ENCODE measurements at regions not wholly inside any gene's neighbourhood (a gene's known extent, or its start where the extent isn't known, plus 50 kb on each side); places are given as distances from the start of the nearest gene placed in this dataset.
"Not testable (repeated sequence)": the region's sequence is repeated elsewhere in the genome, so short reads cannot be mapped to it uniquely, and the experiment has no call there.

DNA sequence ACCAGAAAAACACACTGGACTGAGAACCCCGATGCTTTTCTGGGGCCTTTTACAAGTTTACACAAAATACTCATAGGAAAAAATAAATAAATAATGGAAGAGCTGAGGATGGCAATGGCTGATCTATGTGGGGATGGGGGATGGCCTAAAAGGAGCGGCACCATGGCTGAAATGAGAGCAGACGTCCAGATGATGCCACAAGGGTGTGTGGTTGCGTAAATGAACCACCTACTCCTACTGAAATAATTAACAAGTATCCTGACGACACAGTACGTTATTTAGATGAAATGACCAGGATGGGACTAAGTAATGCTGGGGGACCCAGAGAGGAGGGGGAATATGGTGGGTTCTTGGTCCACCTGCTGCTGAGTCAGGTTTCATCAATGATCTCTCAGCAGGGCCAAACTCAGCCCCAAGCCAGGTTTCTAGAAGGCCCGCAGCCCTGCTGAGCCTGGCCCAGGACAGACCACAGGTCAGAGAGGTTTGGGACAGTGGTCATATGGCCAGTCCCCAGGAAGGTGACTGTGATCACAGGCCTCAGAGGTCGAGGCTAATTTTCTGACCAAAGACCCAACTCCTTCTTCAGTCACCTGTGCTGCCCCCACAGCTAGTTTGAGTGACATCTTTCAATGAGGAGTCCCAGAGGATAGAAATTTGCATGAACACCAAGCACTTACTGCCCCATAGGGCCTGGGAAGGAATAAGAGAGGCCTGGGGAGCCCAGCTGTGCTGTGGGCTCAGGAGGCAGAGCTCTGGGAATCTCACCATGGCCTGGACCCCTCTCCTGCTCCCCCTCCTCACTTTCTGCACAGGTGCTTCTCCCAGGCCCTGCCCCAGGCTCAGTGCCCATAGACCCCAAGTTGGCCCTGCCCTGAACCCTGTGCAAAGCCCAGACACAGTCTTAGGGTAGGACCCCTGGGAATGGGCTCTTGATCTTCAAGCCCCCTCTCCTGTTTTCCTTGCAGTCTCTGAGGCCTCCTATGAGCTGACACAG lies 76.3 kb upstream of the IGLL5 start:
- no peak for DNase-seq

DNA sequence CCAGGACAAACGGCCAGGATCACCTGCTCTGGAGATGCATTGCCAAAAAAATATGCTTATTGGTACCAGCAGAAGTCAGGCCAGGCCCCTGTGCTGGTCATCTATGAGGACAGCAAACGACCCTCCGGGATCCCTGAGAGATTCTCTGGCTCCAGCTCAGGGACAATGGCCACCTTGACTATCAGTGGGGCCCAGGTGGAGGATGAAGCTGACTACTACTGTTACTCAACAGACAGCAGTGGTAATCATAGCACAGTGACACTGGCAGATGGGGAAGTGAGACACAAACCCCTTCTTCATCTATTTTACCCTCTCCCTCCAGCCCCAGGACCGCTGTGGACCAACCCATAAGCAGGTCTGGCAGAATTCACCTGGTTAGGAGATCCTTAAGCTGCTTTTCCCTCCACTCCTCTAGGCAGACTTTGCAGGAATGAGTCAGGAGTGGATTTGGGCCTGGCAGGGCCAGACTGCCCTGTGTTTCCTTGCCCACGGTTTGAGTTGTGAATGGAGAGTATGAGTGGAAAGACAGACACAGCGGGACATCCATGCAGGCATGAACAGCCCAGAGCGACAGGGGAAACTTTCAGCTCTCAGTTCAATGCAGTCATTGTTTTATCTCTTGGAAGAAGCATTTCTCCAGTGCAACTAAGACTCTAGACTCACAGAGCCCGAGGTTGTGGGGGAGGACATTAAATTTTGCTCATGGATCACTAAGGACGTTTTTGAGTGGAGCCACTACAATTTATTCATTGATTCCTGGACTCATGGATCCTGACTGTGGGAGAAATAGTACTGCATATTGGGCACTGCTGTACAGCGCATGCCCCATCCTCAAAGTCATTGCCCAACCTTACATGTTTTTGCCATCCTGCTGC lies 75.3 kb upstream of the IGLL5 start:
- DNase-seq = no peak

DNA sequence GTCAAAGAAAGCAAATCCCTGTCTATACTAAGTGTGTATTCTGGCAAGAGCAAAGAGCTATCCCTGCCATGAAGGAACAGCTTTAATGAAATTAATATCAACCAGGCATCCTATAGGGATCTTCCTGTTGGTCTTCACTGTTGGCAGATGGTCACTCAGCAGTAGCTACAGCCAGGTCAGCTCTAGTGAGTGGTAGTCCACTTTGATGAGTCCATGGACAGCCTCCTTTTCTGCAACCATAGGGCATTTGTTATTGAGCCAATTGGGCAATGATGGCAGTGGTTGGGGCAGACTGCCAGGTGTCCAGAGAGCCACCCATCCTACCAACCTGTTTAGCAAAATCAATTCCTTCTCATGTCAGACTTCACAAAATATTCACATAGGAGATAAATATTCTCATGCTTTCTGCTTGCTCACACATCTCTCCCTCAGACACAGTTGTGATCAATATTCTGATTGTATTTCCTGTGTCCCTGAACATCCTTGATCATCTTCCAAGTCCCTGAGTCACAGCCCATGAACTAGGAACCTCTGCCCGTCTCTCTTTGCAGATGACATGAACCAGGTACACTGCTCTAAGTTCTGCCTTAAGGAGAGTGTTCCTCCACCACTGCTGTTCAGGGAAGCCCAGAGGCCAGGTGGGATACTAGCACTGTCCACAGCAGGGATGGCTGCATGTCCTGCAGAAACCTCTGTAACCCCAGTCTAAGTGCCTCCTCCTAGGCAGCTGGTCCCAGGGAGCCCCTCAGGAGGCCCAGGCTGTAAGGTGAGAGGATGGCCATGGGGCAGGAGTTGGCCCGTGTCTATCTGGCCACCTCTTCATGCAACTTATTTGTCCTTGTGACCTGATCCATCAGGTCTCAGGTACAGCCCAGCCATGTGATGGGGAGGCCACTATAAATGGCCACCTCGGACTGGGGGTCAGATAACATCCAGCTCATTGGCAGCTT lies 74.2 kb upstream of the IGLL5 start:
- DNase-seq = no peak

DNA sequence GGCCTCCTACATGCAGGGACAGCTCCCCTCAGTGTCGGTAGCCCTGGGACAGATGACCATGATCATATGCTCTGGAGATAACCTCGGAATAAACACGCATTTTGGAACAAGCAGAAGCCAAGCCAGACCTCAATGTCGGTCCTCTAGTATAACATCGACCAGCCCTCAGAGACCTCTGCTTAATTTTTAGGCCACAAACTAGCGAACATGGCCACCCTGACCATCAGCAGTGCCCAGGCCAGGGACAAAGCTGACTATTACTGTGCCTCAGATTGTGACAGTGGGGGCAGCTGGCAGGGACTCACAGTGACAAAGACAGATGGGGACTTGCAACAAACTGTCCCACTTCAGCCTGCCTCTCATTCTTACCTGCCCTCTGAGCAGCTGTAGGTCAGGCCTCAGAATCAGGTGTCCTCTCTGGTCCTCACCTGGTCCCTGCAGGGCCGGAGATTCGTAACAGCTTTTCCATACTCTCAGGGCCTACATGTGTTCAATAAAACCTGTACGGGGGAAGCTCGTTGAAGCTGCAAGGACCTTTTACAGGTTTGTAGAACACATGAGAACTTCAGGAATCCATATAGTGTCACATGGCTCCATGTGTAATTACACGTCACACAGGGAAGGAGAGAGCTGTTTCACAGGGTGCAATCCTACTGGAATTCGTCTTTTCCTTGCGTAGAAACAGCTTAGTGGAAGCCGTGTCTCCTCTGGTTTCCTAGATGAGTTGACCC lies 72.8 kb upstream of the IGLL5 start:
- no peak for DNase-seq

DNA sequence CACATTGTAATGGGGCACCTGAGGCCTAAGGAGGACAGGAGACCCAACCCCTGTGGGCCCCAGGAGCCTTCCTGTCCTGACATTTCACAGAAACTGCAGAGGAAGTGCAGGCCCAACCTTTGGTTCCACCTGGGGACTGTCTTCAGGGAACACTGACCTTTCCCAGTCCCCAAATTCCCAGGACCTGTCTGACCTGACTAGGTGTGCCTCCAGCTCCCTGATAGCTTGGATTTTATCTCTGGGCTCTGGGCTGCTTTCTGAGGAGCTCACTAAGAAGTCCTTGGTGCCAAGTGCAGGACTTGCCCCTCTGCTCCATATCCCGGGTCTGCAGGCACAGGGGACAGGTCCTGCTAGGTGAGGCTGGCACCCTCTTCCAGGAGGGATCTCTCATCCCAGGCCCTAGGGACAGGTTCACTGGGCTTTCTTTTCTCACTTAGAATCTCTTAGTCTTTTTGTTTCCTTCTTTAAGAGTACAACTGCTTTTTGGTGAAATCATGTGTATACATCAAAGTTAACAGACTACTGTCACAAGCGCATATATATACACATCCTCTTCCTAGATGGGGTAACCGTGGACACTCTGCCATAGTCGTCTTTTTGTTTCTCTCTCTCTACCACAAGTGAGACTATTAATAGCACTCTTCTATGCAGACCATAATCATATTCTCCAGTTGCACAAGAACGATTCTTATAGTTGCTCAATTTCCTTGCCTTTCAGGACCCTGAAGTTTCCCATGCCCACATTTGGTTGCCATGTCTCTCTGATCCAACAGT lies 72.0 kb upstream of the IGLL5 start:
- DNase-seq = no peak

DNA sequence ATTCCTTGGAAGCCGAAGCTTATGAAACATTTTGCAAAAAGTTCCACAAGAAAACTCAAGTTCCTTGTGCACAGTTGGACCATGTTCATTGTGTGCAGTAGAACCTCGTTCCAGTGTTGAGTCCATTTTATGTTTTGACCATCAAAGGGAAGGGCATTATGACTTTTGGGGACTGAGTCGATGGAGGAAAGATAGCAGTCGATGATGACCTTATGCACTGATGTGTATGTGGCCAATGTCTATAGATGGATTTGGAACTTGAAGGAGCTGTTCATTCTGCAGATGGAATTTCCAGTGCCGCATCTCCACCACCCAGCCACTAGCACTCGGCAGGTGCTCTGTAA lies 71.5 kb upstream of the IGLL5 start:
- no peak for DNase-seq

DNA sequence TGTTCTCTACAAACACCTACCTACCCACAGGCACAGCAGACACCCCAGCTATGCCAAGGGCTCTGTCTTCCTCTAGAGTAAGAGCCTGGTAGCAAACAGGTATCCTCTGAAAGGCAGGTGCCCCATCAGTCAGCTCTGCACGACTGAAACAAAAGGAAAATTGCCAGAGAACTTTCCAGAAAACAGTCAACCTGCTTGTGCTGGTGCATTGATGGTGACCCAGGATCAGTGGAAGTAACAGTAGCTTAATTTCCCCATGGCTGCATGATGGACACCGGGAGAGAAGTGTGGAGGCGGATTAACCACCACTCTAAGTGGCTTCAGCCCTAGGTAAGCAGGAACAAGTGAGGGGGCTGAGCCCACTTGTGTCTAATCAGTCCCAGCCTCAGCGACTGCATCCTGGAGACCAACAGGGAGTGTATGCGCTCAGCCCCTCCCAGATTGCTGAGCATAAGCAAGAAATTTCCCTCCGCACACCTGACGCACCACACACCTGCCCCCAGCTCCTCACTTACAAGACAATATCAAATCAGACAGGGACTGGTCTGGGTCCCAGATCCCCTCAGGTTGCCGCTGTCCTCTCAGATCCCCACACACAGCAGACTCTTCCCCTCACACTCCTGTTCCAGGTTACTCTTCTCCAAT lies 70.7 kb upstream of the IGLL5 start:
- DNase-seq = no peak

DNA sequence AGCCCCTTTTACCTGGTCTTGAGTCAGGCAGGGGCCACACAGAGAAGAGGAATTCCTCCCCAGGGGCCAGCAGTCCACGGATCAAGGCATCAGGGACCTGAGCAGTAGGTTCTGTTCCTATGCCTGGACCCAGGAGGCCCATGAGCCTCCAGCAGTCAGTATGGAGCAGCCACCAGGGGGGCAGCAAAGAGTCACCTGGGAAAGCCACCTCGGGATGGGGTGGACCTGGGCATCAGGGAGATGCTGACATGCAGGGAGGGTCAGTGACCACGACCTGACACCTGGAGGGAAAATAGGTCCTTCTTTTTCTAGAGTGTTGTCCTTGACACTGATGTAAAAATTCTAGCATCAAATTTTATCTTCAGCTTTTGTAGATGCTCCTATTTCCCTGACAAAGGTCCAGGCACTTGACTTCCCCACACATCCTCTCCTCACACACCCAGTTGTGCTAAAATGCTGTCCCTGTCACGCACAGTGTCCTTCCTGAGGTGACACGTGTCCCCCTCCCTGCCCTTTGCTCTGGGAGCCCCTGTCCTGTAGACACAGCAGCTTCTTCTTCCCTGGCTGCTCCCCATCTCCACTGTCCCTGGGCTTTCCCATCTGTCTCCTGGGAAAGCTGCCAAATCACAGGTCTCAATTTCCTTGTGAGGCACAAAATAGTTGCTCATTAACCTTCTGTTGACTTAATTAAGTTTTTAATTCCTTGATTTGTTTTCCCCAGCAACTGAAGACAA lies 70.0 kb upstream of the IGLL5 start:
- no peak for DNase-seq

DNA sequence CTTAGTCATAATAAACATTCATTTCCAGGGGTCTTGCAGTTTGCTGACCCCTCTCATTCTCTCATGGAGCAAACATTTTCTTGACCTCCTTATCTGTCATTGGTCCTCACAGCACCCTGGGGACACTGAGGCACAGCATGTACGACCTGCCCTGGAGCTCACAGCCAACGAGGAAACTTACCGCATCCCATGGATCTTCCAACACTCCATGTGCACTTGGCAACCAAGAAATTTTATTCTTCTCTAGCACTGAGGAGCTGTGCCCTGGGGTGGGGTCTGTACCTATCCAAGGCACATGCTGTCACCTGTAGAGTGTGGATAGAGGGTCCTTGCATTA lies 69.4 kb upstream of the IGLL5 start:
- no peak for DNase-seq

DNA sequence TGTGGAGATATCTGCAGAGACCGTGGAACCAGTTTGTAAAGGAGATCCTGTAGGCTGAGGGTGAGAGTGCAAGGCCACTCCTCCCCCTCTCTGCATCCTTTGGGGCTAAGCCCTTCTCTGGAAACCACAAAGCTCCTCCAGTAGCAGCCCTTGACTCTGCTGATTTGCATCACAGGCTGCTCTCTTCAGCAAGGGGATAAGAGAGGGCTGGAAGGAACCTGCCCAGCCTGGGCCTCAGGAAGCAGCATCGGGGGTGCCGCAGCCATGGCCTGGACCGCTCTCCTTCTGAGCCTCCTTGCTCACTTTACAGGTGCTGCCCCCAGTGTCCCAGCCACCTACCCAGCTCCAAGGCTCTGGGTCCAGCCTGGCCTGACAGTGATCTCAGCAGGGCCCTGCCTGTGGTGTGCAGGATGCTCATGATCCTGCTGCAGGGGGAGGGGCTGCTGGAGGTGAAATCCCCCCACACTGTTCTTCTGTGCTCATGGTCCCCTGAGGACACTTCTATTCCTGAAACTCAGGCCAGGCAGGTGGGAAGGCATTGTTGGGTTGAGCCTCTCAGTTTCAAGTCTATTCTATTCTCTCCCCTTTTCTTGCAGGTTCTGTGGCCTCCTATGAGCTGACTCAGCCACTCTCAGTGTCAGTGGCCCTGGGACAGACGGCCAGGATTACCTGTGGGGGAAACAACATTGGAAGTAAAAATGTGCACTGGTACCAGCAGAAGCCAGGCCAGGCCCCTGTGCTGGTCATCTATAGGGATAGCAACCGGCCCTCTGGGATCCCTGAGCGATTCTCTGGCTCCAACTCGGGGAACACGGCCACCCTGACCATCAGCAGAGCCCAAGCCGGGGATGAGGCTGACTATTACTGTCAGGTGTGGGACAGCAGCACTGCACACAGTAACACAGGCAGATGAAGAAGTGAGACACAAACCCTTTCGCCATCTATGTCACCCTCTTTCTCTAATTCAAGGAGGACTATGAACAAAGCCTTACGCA lies 68.5 kb upstream of the IGLL5 start:
- no peak for DNase-seq

DNA sequence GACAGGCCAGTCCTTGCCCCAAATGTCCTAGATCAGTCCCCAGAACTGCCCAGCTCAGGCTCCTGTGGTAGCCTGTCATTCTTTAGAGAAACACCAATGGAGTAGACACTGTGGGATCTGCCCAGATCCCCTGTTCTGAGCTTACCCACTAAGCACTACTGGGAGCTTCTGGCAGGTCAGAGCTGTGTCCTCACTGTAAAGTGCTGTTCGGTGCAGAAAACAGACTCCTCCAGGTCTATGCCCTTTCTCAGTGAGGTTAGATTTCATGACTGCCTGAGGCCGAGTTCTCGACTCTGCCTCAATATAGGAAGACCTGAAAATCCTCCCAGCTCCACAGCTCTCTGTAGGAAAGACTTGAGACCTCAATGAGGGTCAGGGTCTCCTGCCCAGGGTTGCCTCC lies 67.5 kb upstream of the IGLL5 start:
- DNase-seq = no peak

DNA sequence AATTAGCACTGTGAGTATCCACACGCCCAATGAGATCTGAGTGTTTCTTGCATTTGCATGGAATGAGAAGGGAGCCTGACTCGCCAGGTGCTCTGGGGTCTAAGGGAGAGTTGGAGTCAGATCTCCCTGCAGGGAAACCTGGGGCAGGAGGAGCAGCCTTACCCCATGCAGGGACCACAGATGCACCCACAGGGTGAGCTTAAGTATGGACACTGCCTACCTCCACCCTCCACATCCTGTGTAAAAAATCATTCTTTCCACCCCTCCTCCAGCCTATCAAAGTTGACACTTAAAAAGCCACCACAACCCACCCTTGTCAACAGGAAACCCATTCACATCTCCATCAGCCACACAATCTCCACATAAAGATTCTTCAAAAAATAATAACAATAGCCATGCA lies 67.0 kb upstream of the IGLL5 start:
- DNase-seq = no peak

DNA sequence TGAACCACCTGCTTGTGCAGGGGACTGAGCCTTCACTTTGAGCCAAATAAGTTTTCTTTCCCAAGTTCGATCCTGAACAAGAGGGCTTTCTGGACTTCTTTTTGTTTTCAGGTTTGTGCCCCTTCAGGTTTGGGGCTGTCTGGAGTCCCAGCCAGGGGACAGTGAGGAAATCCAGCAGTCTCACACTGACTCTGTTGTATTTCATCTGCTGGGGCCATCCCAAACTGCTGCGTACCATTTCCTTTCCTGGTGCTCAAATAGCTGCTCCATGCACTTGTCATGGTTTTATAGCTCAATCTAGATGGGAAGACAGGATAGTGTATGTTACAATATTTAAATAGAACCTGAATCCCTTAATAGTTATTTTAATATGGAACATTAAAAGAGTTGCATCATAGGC lies 66.3 kb upstream of the IGLL5 start:
- DNase-seq = no peak

DNA sequence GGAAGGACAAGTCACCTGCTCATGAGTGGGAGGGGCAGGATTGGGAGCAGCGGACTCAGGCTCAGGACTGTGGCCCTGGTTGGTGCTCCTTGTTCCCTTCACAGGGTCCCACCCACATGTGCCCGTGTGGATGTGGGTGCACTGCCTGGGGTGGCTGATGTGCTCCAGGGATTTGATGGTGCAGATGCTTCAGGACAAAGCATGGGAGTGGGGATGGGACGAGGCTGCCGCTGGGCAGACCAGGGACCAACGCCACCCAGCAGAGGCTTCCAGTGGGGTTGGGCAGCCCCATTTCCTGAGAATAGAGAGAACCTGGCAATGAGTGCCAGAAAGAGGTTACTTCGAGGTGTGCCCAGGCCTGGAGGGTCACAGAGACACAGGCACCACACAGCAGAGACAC lies 65.5 kb upstream of the IGLL5 start:
- no peak for DNase-seq

DNA sequence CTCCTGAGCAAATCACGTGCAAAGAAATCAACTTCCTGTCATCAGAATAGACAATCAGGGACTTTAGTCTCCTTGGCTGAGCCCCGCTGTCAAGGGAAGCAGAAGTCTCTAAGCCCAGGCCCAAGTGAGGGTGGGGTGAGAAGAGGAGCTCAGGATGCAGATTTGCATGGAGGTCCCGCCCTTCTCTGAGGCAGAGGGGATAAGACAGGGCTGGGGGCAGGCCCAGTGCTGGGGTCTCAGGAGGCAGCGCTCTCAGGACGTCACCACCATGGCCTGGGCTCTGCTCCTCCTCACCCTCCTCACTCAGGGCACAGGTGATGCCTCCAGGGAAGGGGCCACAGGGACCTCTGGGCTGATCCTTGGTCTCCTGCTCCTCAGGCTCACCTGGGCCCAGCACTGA lies 65.1 kb upstream of the IGLL5 start:
- not testable (repeated sequence) for DNase-seq

DNA sequence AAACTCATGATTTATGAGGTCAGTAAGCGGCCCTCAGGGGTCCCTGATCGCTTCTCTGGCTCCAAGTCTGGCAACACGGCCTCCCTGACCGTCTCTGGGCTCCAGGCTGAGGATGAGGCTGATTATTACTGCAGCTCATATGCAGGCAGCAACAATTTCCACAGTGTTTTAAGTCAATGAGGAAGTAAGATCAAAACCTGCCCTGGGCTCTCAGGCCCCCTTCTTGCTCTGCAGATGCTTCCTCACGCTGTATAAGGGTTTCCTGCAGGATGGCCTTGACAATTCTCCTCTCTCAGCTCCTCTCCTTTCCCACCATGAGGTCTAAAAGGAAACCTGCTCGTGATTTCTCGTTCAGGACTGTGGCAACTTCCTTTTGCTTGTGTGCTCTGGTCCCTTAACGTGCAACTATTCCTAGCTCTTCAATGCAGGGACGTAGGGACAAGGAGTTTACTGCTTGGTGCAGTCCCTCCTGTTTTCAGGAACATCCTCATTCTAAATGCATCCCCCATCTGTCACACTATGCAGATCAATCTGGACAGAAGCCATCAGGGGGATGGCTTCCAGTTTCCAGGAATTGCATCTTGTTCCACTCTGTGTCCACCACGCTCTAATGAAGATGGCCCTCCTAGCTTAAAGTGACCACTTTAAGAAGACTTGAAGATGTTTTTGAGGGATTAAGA lies 64.3 kb upstream of the IGLL5 start:
- DNase-seq = no peak

DNA sequence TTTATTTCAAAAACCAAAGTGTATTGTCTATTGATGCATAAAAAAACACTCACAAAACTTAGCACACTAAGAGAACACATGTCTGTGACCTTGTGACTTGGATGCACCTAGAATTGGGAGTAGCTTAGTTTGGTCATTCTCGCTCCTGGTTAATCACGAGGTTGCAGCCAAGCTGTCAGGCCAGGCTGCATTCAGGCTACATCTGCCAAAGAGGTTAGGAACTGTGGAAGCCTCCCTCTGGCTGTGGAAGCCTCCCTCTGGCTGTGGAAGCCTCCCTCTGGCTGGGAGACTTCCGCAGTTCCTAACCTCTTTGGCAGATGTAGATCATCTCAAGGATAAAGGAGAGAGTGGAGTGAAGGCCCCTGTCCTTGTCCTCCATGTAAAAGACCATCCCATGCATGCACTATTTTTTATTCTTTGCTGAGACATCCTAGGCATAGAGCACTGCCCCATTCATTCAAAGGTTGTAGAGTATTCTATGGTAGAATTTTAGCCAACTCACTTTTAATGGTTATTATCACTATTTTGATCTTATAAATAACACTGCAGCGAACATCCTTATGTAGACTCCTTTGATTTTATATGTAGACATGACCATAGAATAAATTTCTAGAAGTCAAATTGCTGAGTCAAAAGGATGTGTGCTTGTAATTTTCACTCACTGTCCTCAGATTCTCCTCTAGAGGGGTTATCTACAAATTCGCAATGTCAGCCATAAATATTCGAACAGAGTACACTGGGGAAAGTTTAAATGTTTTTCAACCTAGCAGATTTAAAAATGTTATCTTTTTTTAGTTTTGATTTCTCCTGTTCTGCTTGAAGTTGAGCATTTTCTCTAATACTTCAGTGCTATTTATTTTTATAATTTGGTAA lies 63.0 kb upstream of the IGLL5 start:
- DNase-seq = no peak

All from activated CD4-positive, alpha-beta T cell treated with anti-CD3 and anti-CD28 coated beads for 48 hours (primary cell).